Stimulated activated CD4-positive, alpha-beta T cell treated with anti-CD3 and anti-CD28 coated beads, Interleukin-15, amount 100 ng/mL, for 24 hours (primary cell): ENCODE measurements at regions not wholly inside any gene's neighbourhood (a gene's known extent, or its start where the extent isn't known, plus 50 kb on each side); places are given as distances from the start of the nearest gene placed in this dataset.

ENCODE experiments used
- DNase-seq: peaks from one replicate; pipeline ENCODE4 v3.0.0-alpha.2; 2020

DNA sequence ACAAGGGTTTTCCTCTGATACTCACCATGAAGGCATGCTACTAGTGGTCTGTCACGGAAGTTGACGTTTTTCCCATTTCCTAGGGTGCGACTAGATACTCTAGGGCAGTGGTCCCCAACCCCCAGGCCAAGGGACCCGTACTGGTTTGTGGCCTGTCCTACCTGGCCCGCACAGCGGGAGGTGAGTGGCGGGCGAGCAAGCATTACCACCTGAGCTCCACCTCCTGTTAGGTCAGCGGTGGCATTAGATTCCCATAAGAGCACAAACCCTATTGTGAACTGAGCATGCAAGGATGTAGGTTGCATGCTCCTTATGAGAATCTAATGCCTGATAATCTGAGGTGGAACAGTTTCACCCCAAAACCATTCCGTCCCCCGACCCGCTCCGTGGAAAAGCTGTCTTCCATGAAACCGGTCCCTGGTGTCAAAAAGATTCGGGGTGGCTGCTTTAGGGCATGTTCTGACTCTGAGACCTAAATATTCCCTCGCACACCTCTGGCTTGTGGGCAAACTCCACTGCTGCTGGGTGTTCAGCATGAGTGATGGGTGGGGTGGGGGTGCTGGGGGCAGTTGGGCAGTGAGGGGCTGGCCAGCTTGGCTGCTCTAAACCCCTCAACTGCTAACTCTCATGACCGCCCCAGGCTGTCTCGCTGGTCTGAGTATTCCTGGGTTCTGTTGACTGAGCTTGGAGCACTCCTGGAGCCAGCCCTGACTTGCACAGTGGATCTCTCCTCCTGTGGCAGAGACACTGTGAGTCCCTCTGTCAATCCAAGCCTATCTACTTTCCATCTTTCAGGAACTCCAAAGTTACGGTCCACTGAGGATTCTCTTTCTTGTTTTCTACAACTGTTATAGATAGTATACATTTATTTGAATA is 78.3 kb upstream of the NEK6 start:
- DNase-seq = no peak

DNA sequence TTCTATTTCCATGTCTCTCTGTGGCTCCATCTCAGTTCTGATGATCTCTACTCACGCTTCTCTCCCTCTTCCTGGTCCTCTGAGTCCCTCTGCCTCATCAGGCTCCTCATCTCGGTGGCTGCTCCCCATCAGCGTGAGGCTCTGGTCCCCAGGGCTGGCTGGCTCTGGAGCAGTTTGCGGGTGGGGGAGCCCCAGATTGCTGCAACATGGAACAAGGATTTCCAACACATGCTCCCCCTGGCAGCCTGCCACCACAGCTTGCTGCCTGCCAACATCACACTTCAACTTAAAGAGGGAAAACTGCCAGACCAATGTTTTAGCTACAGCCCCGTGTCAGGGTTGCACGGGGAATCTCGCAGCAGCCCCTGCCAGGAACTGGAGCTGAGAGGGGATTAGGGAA is 77.2 kb upstream of the NEK6 start:
- DNase-seq = no peak

DNA sequence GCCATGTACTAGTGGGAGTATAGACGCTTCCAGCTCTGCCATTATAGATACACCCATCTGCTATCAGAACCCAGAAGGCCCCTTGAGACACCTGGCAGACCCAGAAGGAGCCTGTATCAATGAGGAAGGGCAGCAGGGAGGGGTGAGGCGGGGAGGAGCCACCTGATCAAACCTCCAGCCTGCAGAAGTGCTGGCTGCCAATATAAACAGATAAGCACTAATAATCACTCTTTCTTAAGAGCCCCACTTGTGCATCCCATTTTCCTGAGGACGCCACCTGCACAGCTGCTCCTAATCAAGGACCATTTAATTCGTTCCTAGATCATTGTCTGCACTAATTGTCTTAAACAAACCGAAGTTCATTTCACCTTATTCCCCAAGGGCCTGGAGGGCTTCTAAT is 75.0 kb upstream of the NEK6 start:
- DNase-seq = no peak

DNA sequence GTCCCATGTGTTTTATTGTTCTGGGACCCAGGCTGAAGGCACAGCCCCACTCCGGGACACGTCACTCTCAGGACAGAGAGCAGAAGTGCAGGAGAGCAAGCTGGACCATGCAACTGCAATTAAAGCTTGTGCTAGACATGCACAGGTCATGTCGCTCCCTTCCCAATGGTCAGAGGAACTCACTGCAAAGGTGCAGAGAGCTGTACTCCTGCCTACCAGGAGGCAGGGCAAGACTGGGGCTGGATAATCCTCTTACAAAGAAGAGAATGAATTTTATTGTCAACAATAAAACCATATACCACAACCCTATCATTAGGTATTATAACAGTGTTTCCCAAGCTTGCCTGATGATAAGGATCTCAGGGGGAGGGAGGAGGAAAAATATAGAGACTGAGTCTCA is 74.0 kb upstream of the NEK6 start:
- DNase-seq = no peak

DNA sequence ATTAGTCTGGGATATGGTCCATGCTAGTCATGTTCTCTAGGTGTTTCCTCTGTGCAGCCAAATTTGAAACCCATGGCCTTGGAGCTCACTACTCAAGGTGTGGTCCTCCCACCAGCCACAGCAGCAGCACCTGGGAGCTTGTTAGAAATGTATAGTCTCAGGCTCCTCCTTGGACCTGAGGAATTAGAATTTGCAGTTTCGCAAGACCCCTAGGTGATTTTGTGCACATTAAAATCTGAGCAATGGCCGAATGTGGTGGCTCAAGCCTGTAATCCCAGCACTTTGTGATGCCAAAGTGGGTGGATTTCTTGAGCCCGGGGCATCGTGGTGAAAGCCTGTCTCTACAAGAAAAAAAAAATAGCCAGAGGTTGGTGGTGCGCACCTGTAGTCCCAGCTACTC is 72.3 kb upstream of the NEK6 start:
- no peak for DNase-seq

DNA sequence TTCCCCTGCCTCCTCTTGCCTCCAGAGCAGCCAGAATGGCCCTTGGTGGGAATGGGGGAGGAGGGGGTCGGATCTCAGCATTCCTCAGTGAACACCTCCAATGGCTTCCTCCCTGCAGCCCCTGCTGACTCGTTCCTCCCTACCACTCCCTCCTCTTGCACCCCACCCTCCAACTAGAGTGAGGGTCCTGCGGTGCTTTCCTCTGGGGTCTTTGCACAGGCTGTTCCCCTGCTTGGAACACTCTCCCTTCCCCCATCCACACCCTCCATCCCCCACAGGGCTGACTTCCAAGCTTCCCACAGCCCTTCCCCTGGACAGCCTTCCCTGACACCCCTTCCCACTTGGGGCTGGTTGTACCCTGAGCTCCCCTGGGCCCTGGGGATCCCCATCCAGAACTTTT is 70.4 kb upstream of the NEK6 start:
- no peak for DNase-seq

DNA sequence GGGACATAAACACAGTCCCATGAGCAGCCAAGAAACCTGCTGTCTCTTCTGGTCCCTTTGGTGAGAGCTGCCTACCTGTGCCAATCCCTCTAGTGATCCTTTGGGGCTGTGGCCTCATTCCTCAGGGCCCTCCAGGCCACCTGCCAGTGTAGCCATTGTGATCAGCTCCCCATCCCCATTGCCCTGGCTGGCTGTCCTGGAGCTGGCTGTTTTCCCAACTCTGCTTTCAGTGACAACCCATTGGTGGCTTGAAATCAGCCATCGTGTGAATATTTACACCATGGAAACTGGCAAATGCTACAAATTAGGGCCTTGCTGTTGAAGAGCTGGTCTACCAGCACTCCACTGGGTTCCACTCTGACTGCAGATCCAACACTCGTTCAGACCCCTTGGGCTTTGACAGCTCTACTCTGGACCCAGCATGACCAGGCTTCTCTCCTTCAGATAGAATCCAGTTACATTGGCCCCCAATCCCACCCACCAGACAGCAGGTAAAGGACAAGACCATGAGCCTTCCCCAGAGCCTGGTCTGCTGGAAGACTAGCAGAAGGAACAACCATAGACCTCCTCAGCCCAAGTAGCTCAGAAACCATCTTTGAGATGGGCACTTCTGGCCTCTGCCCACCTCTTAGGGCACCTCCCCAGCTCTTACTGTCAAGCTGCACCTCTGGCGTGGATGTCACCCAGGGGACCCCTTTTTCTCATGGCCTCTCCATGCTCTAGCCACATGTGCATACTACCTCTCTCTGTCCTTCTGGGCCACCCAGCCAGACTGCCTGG is 69.2 kb upstream of the NEK6 start:
- no peak for DNase-seq

DNA sequence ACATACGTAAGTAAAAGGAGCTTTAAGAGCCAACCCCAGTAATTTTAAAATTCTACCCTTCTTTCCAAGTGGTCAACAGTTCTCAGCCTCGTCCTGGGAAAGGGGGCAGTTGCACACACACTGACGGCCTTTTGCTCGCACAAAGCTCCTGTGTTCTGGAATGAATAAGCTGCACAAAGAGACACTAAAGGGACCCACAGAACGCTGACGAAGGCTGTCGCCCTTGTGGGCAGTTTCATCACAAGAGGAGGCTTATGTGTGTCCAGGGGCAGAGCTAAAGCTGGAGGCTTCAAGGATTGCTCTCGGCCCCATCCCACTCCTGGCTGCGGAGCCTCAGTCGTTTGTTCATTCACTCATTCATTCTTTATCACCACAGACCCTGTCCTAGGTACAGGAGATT is 67.0 kb upstream of the NEK6 start:
- DNase-seq = no peak

DNA sequence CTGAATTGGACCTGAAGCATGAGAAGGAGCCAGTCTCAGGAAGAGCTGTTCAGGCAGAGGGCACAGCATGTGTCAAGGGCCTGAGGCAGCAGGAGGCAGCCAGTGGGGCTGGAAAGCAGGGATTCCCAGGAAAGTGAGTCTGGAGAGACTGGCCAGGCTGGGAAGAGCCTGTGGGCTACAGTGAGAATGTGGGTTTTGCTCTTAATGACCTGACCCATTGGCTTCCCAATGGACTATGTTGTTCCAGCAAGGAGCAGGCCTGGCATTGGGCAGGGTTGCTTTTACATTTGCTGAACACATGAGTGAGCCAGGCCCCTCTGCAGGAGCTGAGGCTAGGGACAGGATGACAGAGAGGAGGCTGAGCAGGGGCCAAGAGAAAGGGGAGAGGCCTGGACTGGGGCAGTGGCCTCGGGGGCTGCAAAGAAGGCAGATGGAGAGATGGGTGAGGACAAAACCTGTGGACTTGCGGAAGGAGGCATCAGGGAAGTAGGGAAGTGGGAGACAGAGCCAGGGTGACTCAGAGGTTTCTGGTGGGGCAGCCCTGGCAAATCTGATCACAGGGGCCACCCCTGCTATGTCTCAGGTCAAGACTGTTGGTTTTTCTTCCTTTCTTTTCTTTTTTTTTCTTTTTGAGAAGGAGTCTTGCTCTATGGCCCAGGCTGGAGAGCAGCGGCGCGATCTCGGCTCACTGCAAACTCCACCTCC is 65.9 kb upstream of the NEK6 start:
- no peak for DNase-seq

DNA sequence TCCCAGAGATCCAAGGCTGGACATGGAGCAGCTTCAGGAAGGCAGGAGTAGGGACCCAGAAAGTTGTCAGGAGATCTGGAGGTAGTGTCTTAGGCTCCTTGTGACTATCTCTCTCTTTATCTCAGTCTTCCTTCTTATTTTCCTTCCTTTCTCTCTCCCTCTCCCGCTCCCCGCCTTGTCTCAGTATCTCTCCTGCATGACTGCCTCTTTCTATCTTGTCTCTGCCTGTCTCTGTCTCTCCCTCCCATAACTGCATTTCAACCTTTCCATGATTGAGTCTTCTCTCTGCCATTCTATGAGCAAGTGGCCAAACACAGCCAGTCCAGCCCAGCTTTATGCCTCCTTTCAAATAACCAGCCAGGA is 61.0 kb upstream of the NEK6 start:
- DNase-seq = no peak

DNA sequence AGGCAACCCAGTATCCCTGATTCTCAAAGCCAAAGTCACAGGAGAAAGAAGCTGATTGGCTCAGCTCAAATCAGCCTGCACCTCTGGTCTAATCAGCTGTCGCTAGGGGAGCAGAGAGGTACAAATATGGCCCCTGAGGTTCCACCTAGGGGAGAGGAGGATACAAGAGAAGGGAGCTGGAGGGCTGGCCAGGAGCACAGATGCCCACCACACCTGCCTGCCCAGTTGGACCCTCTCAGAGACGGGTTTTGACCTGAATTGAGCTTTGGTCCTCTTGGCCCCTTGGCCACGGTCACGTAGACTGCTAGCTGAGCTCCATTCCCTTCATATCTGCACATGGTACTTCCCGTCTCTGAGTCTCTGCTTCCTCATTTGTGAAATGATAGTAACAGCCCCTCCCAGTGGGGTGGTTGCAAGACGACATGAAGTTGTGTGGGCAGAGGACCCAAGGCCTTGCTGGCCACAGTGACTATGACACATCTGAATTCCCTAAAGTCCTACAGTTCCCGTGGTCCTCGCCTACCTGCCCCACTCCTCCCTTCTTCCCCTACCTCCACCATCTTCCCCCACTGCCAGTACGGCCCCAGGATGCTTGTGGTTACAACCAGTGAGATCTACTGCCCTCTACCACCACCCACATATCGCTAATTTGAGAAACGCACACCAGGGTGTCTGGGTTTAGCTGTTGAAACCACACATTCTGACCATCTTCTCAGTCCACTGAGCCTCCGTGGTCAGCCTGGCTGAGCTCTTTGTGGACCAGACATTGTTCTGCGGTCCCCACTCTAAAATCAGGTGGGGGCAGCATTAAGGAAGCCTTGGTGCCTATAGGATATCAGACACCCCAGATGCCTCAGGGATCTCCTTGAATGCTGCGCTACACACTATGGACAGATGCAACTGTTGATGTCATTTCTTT is 60.3 kb upstream of the NEK6 start:
- DNase-seq = no peak

DNA sequence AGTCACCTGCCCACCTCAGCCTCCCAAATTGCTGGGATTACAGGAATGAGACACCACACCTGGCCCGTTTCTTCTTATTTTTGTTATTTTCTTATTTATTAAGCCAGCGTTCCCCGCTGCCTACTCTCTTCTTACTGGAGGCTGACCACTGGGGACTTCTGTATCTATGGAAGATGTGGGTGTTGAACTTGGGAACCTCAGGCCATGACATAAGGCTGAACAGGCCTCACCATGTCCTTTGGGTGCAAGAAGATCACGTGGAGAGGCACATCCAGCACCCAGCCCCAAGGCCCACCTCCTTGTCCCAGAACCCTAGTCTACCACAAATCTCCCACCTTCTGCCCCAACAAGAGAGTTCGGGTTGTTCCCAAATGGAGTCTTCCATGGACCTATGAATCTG is 59.4 kb upstream of the NEK6 start:
- DNase-seq = no peak

DNA sequence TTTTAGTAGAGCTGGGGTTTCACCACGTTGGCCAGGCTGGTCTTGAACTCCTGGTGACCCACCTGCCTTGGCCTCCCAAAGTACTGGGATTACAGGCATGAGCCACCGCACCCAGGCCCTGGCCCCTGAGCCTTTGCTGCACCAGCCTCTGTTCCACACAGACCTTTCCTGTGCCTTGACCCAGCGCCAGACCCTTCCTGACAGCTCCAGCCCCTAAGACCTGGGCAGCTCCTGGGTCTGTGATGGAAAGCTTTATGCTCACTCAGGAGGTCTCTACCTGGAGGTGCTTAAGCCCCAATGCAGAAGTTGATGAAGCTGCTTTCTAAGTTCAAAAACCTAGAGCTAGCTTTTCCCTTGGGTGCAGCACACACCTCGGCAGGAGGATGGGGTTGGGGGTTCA is 58.8 kb upstream of the NEK6 start:
- no peak for DNase-seq

DNA sequence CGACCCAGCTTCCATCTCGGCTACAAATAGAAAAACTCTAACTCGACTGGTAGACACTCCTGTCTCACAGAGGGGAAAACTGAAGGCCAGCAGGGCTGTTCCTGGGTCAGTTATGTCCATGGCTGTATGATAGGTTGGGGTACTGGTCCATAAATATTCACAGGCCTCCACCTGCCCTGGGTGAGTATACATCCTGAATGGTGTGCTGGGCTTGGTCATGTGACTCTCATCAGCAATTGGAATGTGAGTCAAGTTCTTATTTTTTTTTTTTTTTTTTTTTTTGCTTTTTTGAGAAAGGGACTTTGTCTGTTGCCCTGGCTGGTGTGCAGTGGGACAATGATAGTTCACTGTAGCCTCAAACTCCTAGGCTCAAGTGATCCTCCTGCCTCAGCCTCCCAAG is 58.3 kb upstream of the NEK6 start:
- no peak for DNase-seq

DNA sequence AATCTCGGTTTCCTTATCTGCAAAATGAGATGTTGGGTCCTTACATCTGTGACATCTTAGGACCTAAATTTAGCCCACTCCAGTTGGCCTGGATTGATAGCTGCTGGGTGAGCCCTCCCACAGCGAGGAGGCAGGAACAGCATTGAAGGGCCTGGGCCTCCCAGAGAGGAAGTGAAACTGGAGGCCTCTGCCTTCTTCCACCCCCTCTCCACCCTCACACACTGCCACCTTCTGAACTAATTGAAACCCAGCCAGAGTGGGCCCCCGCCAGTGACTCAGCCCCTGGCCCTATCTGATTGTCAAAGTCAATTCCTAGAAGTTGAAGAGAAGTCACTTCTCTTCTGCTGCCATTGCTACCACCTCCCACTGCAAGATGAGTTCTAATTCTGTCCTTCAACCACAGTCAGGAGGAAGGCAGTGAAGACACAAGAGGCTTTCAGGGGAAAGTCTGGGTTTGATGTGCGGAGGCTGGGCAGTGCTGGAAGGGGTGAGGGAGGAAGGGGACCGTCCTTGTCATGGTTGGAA is 55.2 kb upstream of the NEK6 start:
- DNase-seq = peak; percentile 93

DNA sequence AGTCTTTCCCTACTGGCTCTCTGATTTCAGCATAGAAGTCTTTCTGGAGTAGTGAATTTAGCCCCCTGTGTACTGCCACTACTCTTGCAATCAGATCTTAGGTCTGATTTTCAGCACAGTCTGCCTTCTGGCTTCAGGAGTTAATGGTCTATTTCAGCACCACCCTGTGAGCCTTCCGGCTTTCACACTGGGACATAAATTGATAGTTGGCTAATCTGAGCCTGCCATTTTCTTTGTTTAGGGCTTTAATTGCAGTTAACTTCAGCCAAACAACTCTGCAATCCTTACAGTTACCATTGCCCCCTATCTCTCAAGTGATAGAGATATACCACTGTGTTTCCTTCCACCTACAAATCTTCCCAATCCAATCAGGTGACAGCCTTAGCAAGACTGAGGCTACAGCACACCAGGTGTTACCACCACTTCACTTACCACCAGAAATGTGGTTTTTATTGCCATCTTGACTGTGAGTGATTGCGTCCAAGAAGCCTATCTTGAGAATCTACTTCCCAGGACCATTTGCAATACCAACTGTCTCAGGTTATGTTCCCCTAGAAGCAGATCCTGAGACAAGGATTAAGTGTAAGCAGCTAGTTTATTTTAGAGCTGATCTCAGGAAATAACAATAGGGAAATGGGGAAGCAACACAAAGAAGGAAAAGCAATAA is 51.9 kb upstream of the NEK6 start:
- no peak for DNase-seq

DNA sequence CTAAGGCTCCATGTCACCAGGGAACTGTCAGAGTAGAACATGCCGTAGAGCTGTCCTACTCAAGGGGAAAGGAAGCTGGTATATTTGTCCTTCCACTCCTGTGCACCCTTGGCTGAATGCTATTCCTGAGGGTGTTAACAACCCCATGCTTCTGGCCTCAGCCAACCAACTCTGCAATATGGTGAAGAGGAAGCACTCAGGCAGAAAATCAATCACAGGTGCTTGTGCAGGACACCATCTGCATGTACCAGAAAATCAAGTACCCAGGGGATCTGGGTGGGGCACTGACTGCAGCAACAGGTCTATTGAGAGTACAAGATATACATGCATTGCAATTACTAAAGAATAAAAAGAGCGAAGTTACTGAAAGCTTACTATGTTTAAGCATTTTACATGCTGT is 51.4 kb upstream of the NEK6 start:
- DNase-seq = no peak
